Thyroid gland (tissue), 4 donors: ENCODE measurements at regions not wholly inside any gene's neighbourhood (a gene's known extent, or its start where the extent isn't known, plus 50 kb on each side); places are given as distances from the start of the nearest gene placed in this dataset.

Experiments used
- POLR2A ChIP-seq, 2 donors: fragments of 450-650 bp; IDR thresholded peaks; one replicate each; pipeline ENCODE4 v1.6.1; 2017; ENCODE audit warnings: antibody characterized with exemption in 2 of 2, mild to moderate bottlenecking in 2 of 2, moderate library complexity in 1 of 2
- TF ChIP-seq, protein P1 (sequence below), 6 experiments: fragments of 200-600 bp in 3 of 6; fragments of 450-650 bp in 3 of 6; sonication (generic) in 3 of 6; IDR thresholded peaks; one replicate each; pipeline ENCODE4 v1.5.1; 2016 to 2019; ENCODE audit warnings: antibody characterized with exemption in 6 of 6, mild to moderate bottlenecking in 2 of 6, inconsistent platforms in 1 of 6, moderate library complexity in 1 of 6

DNA sequence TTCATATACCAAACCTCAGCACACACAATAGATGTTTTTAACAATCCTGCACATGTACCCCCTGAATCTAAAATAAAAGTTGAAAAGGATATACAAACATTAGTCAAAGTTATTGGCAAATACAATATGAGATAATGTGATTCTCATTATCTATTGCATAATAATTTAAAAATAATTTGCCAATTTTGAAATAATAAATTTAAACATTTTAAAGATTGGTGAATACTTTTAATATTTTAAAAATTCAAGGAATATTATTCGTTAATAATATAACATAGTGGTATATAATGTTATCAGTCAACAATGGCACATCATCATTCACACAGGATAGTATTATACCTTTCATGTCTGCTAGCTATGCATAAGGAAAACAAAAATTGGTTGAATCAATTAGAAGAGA, 207.0 kb upstream of the SP8 start:
- TF ChIP-seq, protein P1, sequence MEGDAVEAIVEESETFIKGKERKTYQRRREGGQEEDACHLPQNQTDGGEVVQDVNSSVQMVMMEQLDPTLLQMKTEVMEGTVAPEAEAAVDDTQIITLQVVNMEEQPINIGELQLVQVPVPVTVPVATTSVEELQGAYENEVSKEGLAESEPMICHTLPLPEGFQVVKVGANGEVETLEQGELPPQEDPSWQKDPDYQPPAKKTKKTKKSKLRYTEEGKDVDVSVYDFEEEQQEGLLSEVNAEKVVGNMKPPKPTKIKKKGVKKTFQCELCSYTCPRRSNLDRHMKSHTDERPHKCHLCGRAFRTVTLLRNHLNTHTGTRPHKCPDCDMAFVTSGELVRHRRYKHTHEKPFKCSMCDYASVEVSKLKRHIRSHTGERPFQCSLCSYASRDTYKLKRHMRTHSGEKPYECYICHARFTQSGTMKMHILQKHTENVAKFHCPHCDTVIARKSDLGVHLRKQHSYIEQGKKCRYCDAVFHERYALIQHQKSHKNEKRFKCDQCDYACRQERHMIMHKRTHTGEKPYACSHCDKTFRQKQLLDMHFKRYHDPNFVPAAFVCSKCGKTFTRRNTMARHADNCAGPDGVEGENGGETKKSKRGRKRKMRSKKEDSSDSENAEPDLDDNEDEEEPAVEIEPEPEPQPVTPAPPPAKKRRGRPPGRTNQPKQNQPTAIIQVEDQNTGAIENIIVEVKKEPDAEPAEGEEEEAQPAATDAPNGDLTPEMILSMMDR (IDR thresholded peaks at IDR 0.05): no peak
- no peak for TF ChIP-seq POLR2A (IDR thresholded peaks at IDR 0.05)
